SU-DHL-6 (cell line): ENCODE measurements at regions not wholly inside any gene's neighbourhood (a gene's known extent, or its start where the extent isn't known, plus 50 kb on each side); places are given as distances from the start of the nearest gene placed in this dataset.
A peak's percentile ranks its signal among the peaks of the same experiment; 100 is the strongest.
"Not testable (repeated sequence)": the region's sequence is repeated elsewhere in the genome, so short reads cannot be mapped to it uniquely, and the experiment has no call there.

Experiments
- H2AFZ ChIP-seq: fragments of 200-600 bp; sonication (generic); 2 replicates; pipeline ENCODE4 v1.6.1; 2014; ENCODE audit warnings: low read depth, mild to moderate bottlenecking, moderate library complexity, mixed read lengths, antibody characterized with exemption, low read length; ENCODE audit not compliant: severe bottlenecking
- H3F3A ChIP-seq: fragments of 200-600 bp; shearing (Covaris generic); 2 replicates; pipeline ENCODE4 v1.6.0; 2016; ENCODE audit warnings: antibody characterized with exemption, mild to moderate bottlenecking; ENCODE audit not compliant: insufficient read depth
- H3K27ac ChIP-seq: fragments of 200-600 bp; sonication (generic); 2 replicates; pipeline ENCODE4 v1.5.1; 2016; ENCODE audit warnings: low read depth, mild to moderate bottlenecking, low read length, moderate library complexity, mixed read lengths
- H3K27me3 ChIP-seq: fragments of 200-600 bp; sonication (generic), shearing (Covaris generic); 2 replicates; pipeline ENCODE4 v1.6.0; 2014; ENCODE audit warnings: mild to moderate bottlenecking, low read length
- H3K36me3 ChIP-seq: fragments of 200-600 bp; sonication (generic); 2 replicates; pipeline ENCODE4 v1.6.1; 2014; ENCODE audit warnings: mild to moderate bottlenecking, low read length, mixed read lengths
- H3K4me2 ChIP-seq: fragments of 300-600, 200-600 bp; shearing (Covaris generic), sonication (generic); 2 replicates; pipeline ENCODE4 v1.6.0; 2014; ENCODE audit warnings: low read length, low read depth, mild to moderate bottlenecking; ENCODE audit not compliant: poor library complexity, severe bottlenecking
- H3K4me3 ChIP-seq: fragments of 200-600 bp; sonication (generic); 2 replicates; pipeline ENCODE4 v1.5.1; 2014; ENCODE audit warnings: antibody characterized with exemption, low read length, mild to moderate bottlenecking, mixed read lengths; ENCODE audit not compliant: insufficient read depth, poor library complexity, severe bottlenecking
- H3K79me2 ChIP-seq: fragments of 200-600 bp; sonication (generic); 2 replicates; pipeline ENCODE4 v1.6.1; 2014; ENCODE audit warnings: mild to moderate bottlenecking, low read length, moderate library complexity; ENCODE audit not compliant: insufficient read depth
- H3K9ac ChIP-seq: fragments of 200-600 bp; sonication (generic); 2 replicates; pipeline ENCODE4 v1.7.0; 2014; ENCODE audit warnings: mild to moderate bottlenecking, low read length
- H3K9me2 ChIP-seq: fragments of 200-600 bp; sonication (generic); replicated peaks from 2 replicates; pipeline ENCODE4 v1.6.1; 2014; ENCODE audit warnings: low read length; ENCODE audit not compliant: insufficient read depth
- H3K9me3 ChIP-seq: fragments of 200-600 bp; sonication (generic); 2 replicates; pipeline ENCODE4 v1.6.1; 2014; ENCODE audit warnings: low read length, mixed read lengths; ENCODE audit not compliant: insufficient read depth
- H4K20me1 ChIP-seq: fragments of 200-600 bp; sonication (generic); 2 replicates; pipeline ENCODE4 v1.6.1; 2014; ENCODE audit warnings: low read depth, mild to moderate bottlenecking, antibody characterized with exemption, low read length, moderate library complexity, mixed read lengths
- CTCF ChIP-seq: fragments of 200-600 bp; sonication (generic); IDR thresholded peaks from one replicate; pipeline ENCODE4 v1.5.1; 2017; ENCODE audit warnings: antibody characterized with exemption, mild to moderate bottlenecking, low read length, moderate library complexity; ENCODE audit not compliant: insufficient read depth, poor library complexity, severe bottlenecking
- EZH2phosphoT487 ChIP-seq: fragments of 200-600 bp; sonication (generic), shearing (Covaris generic); conservative IDR thresholded peaks from 2 replicates; pipeline ENCODE4 v1.6.1; 2018; ENCODE audit warnings: mild to moderate bottlenecking, antibody characterized with exemption, low read length, moderate library complexity, mixed read lengths

- no peak overlapping the region for H3K9ac ChIP-seq
- H3K79me2 ChIP-seq, result no peaks in the 10 kb centered on the region
- H3K27me3 ChIP-seq, result no peaks in the 10 kb centered on the region
- no peaks in the 10 kb centered on the region for H3K9me2 ChIP-seq
- H3K4me2 ChIP-seq, result no peak overlapping the region
- TF ChIP-seq CTCF (no peak), EZH2phosphoT487 (no peak)
- H3K36me3 ChIP-seq, result no peaks in the 10 kb centered on the region
- no peaks in the 10 kb centered on the region for H4K20me1 ChIP-seq
- no peaks in the 10 kb centered on the region for H3K9me3 ChIP-seq
- H3F3A ChIP-seq, result no peaks in the 10 kb centered on the region
- H3K4me3 ChIP-seq, result no peak overlapping the region
- no peak overlapping the region for H3K27ac ChIP-seq
- peak overlapping the region; percentile 16 for H2AFZ ChIP-seq
Observed at GRCh38 chr3:84318273-84318809, 640.4 kb upstream of the CADM2 start.

- not testable (repeated sequence) for H3K9me3 ChIP-seq, H3K36me3 ChIP-seq, H3K9me2 ChIP-seq, H3K79me2 ChIP-seq, H2AFZ ChIP-seq, H3K9ac ChIP-seq, H3F3A ChIP-seq, H3K27ac ChIP-seq, H3K4me2 ChIP-seq, H3K27me3 ChIP-seq, H4K20me1 ChIP-seq, H3K4me3 ChIP-seq
Observed at GRCh38 chr3:84365563-84366278, 593.1 kb upstream of the CADM2 start.
